Neural cell (in vitro differentiated cells): ENCODE measurements at regions not wholly inside any gene's neighbourhood (a gene's known extent, or its start where the extent isn't known, plus 50 kb on each side); places are given as distances from the start of the nearest gene placed in this dataset.

Experiments
- H2AFZ ChIP-seq: fragments of 200-600, 300-800 bp; sonication (generic), shearing (Covaris generic); 2 replicates; pipeline ENCODE4 v1.6.0; 2014; ENCODE audit warnings: low read depth, mild to moderate bottlenecking, antibody characterized with exemption, low read length, moderate library complexity
- H3F3A ChIP-seq: fragments of 200-600 bp; shearing (Covaris generic); 2 replicates; pipeline ENCODE4 v1.6.1; 2016; ENCODE audit warnings: mild to moderate bottlenecking, moderate library complexity, mixed read lengths, antibody characterized with exemption, low read length; ENCODE audit not compliant: insufficient read depth, poor library complexity, severe bottlenecking
- H3K27ac ChIP-seq: fragments of 200-600, 300-800 bp; sonication (generic), shearing (Covaris generic); 2 replicates; pipeline ENCODE4 v1.5.1; 2014; ENCODE audit warnings: mild to moderate bottlenecking, low read length, moderate library complexity
- H3K27me3 ChIP-seq: fragments of 300-800, 200-600 bp; sonication (generic), shearing (Covaris generic); 2 replicates; pipeline ENCODE4 v1.6.0; 2014; ENCODE audit warnings: mild to moderate bottlenecking, low read depth, low read length, moderate library complexity; ENCODE audit not compliant: insufficient read depth
- H3K36me3 ChIP-seq: fragments of 300-800, 200-600 bp; sonication (generic), shearing (Covaris generic); 2 replicates; pipeline ENCODE4 v1.5.1; 2014; ENCODE audit warnings: mild to moderate bottlenecking, antibody characterized with exemption, low read length, moderate library complexity; ENCODE audit not compliant: insufficient read depth
- H3K4me2 ChIP-seq: fragments of 300-800, 200-600 bp; sonication (generic), shearing (Covaris generic); 2 replicates; pipeline ENCODE4 v1.6.0; 2014; ENCODE audit warnings: mild to moderate bottlenecking, low read length
- H3K4me3 ChIP-seq: fragments of 300-800, 200-600 bp; sonication (generic), shearing (Covaris generic); 2 replicates; pipeline ENCODE4 v1.5.1; 2014; ENCODE audit warnings: mild to moderate bottlenecking, low read length, moderate library complexity
- H3K79me2 ChIP-seq: fragments of 200-600 bp; shearing (Covaris generic); replicated peaks from 2 replicates; pipeline ENCODE4 v1.6.0; 2014; ENCODE audit warnings: mild to moderate bottlenecking, low read length, moderate library complexity; ENCODE audit not compliant: insufficient read depth
- H3K9ac ChIP-seq: fragments of 300-800, 200-600 bp; sonication (generic), shearing (Covaris generic); 2 replicates; pipeline ENCODE4 v1.6.1; 2016; ENCODE audit warnings: mild to moderate bottlenecking, low read length, mixed read lengths
- H3K9me2 ChIP-seq: fragments of 200-600 bp; shearing (Covaris generic); 2 replicates; pipeline ENCODE4 v1.6.1; 2016; ENCODE audit warnings: mild to moderate bottlenecking, low read length, mixed read lengths; ENCODE audit not compliant: insufficient read depth
- H3K9me3 ChIP-seq: fragments of 200-600, 300-800 bp; sonication (generic), shearing (Covaris generic); 2 replicates; pipeline ENCODE4 v1.6.1; 2016; ENCODE audit warnings: mild to moderate bottlenecking, mixed run types, low read length, moderate library complexity, mixed read lengths
- H4K20me1 ChIP-seq: fragments of 200-600 bp; shearing (Covaris generic); 2 replicates; pipeline ENCODE4 v1.6.1; 2016; ENCODE audit warnings: mild to moderate bottlenecking, mixed run types; ENCODE audit not compliant: insufficient read depth
- EP300 ChIP-seq: fragments of 450-650 bp; conservative IDR thresholded peaks from 2 replicates; pipeline ENCODE4 v1.6.1; 2014; ENCODE audit warnings: antibody characterized with exemption, mild to moderate bottlenecking, moderate library complexity; ENCODE audit not compliant: poor library complexity, severe bottlenecking
- EZH2 ChIP-seq: fragments of 200-600, 300-800 bp; shearing (Covaris generic), sonication (generic); IDR thresholded peaks from 2 replicates; pipeline ENCODE4 v1.6.1; 2014; ENCODE audit warnings: antibody characterized with exemption, low read length, borderline replicate concordance, mild to moderate bottlenecking; ENCODE audit not compliant: insufficient read depth, poor library complexity, severe bottlenecking
- MXI1 ChIP-seq: fragments of 450-650 bp; conservative IDR thresholded peaks from 2 replicates; pipeline ENCODE4 v1.6.1; 2014; ENCODE audit warnings: antibody characterized with exemption, mild to moderate bottlenecking; ENCODE audit not compliant: poor library complexity, severe bottlenecking
- POLR2AphosphoS5 ChIP-seq: IDR thresholded peaks from 2 replicates; pipeline ENCODE4 v1.6.1; 2012
- RAD21 ChIP-seq: fragments of 450-650 bp; conservative IDR thresholded peaks from 2 replicates; pipeline ENCODE4 v1.6.1; 2014; ENCODE audit warnings: antibody characterized with exemption, mild to moderate bottlenecking, moderate library complexity
- REST ChIP-seq: IDR thresholded peaks from 2 replicates; pipeline ENCODE4 v1.6.1; 2012; ENCODE audit warnings: borderline replicate concordance
- SMC3 ChIP-seq: fragments of 450-650 bp; conservative IDR thresholded peaks from 2 replicates; pipeline ENCODE4 v1.6.1; 2014; ENCODE audit warnings: antibody characterized with exemption, mild to moderate bottlenecking, moderate library complexity; ENCODE audit not compliant: poor library complexity
- TAF1 ChIP-seq: IDR thresholded peaks from 2 replicates; pipeline ENCODE4 v1.6.1; 2012; ENCODE audit warnings: low read depth
- TF ChIP-seq, protein P1 (sequence below): fragments of 450-650 bp; IDR thresholded peaks from 2 replicates; pipeline ENCODE4 v1.5.1; 2014; ENCODE audit warnings: antibody characterized with exemption, mild to moderate bottlenecking, moderate library complexity; ENCODE audit not compliant: poor library complexity, severe bottlenecking

DNA sequence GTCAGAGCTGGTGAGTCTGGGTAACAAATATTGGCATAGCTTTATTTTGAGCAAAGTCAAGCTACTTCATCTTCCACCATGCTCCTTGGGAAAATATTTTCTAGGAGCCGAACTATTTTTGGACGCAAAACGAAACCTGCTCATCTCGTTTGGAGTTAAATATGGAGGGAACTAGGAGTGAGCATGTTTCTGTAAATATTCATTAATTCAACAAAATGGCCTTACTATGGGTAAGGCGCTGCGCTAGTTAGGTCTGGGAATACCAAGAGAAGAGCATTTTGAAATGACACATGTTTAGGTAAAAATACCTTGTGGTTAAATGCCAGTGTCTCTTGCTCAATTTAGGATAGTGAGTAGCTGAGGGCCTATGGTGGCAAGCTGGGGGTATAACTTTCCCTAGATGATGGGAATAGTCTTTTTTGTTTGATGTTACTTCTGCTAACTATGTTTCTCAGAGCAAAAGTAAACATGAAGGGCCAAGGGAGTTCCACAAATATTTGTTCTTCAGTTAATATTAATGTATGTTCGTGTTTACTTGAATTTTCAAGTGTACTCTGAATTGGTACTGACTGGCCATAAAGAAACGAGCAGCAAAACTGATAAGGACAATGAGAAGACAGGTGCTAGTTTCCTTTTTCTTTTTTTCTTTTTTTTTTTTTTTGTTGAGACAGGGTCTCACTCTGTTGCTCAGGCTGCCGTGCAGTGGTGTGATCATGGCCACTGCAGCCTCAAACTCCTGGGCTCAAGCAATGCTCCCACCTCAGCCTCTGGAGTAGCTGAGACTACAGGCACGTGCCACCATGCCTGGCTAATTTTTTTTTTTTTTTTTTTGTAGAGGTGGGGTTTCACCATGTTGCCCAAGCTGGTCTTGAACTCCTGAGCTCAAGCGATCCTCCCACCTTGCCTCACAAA is 77.7 kb downstream of the MAP1LC3B2 start:
- H3K4me2 ChIP-seq = no peak overlapping the region
- TF ChIP-seq MXI1 = no peak
- no peak for TF ChIP-seq POLR2AphosphoS5
- no peak for TF ChIP-seq EZH2
- no peak overlapping the region for H3K9ac ChIP-seq
- no peaks in the 10 kb centered on the region for H3K9me2 ChIP-seq
- no peak overlapping the region for H2AFZ ChIP-seq
- no peaks in the 10 kb centered on the region for H3K79me2 ChIP-seq
- H4K20me1 ChIP-seq = no peaks in the 10 kb centered on the region
- H3K4me3 ChIP-seq = no peak overlapping the region
- H3K27ac ChIP-seq = no peak overlapping the region
- H3K27me3 ChIP-seq = no peaks in the 10 kb centered on the region
- H3F3A ChIP-seq = no peaks in the 10 kb centered on the region
- H3K36me3 ChIP-seq = no peaks in the 10 kb centered on the region
- H3K9me3 ChIP-seq = no peaks in the 10 kb centered on the region

- no peaks in the 10 kb centered on the region for H4K20me1 ChIP-seq
- TF ChIP-seq RAD21 (no peak), REST (no peak), TAF1 (no peak), SMC3 (no peak), POLR2AphosphoS5 (no peak), EZH2 (no peak), MXI1 (no peak), EP300 (no peak)
- TF ChIP-seq, protein P1, sequence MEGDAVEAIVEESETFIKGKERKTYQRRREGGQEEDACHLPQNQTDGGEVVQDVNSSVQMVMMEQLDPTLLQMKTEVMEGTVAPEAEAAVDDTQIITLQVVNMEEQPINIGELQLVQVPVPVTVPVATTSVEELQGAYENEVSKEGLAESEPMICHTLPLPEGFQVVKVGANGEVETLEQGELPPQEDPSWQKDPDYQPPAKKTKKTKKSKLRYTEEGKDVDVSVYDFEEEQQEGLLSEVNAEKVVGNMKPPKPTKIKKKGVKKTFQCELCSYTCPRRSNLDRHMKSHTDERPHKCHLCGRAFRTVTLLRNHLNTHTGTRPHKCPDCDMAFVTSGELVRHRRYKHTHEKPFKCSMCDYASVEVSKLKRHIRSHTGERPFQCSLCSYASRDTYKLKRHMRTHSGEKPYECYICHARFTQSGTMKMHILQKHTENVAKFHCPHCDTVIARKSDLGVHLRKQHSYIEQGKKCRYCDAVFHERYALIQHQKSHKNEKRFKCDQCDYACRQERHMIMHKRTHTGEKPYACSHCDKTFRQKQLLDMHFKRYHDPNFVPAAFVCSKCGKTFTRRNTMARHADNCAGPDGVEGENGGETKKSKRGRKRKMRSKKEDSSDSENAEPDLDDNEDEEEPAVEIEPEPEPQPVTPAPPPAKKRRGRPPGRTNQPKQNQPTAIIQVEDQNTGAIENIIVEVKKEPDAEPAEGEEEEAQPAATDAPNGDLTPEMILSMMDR = no peak
- no peaks in the 10 kb centered on the region for H3F3A ChIP-seq
- no peak overlapping the region for H3K4me3 ChIP-seq
- H3K9ac ChIP-seq = no peak overlapping the region
- H3K36me3 ChIP-seq = no peaks in the 10 kb centered on the region
- H3K79me2 ChIP-seq = no peaks in the 10 kb centered on the region
- H3K4me2 ChIP-seq = no peak overlapping the region
- H3K27ac ChIP-seq = no peak overlapping the region
- H3K9me3 ChIP-seq = no peaks in the 10 kb centered on the region
- no peak overlapping the region for H2AFZ ChIP-seq
- H3K27me3 ChIP-seq = no peaks in the 10 kb centered on the region
- no peaks in the 10 kb centered on the region for H3K9me2 ChIP-seq
These were observed 76.3 kb downstream of the MAP1LC3B2 start for GRCh38 chr12:116635487-116635886.
